K562 (cell line): ENCODE measurements at regions not wholly inside any gene's neighbourhood (a gene's known extent, or its start where the extent isn't known, plus 50 kb on each side); places are given as distances from the start of the nearest gene placed in this dataset.

Source experiments
- ATAC-seq: fragments of 200-7000 bp; cut with Tn5 transposase; 3 replicates; pipeline ENCODE4 v1.9.1; 2020; ENCODE audit warnings: moderate library complexity
- BruUV-seq: library from RNA; stranded (reverse); fragments of 400-500 nt; replicated peaks from 2 replicates; lab custom pipeline; 2021; lab: Mats Ljungman, UMichigan
- CTCF ChIA-PET: fragments of 300-600 bp; formaldehyde crosslinking; extraction: SDS; loops from one replicate; lab custom pipeline; 2021; ENCODE audit warnings: low intra/inter-chr PET ratio; lab: Yijun Ruan, JAX
- POLR2A ChIA-PET: fragments of 300-600, 350-650 bp; sonication (Branson Sonifier 250); formaldehyde crosslinking; extraction: SDS; loops from one replicate; lab custom pipeline; 2021; ENCODE audit warnings: antibody characterized with exemption, inconsistent platforms; lab: Yijun Ruan, JAX
- DNase-seq, 4 experiments: peaks; one replicate each; pipeline versions ENCODE4 v3.0.0 to v3.0.0-alpha.2; 2011 to 2018; ENCODE audit warnings: low spot score in 3 of 4, mixed read lengths in 3 of 4; ENCODE audit errors: extremely low read depth in 1 of 4
- FAIRE-seq: peaks from 2 replicates; lab custom pipeline; 2011; peaks lifted over from hg19 to GRCh38; lab: Jason Lieb, UNC
- H2AFZ ChIP-seq: 2 replicates; pipeline ENCODE4 v1.6.0; 2011; ENCODE audit warnings: low read depth, low read length, control low read depth, inconsistent platforms
- H3K27ac ChIP-seq: fragments of 200-600 bp; 3 replicates; pipeline ENCODE4 v1.8.0; 2011; ENCODE audit warnings: low read depth, mild to moderate bottlenecking, control low read depth, inconsistent platforms, low read length, moderate library complexity, mixed read lengths; ENCODE audit errors: extremely low read depth
- H3K27me3 ChIP-seq, 2 experiments: fragments of 300-600 bp in 1 of 2; 2 replicates in 1 of 2; 3 replicates in 1 of 2; pipeline versions ENCODE4 v1.6.0 to v1.8.0; 2011; ENCODE audit warnings: inconsistent platforms in 2 of 2, low read length in 2 of 2, mild to moderate bottlenecking in 1 of 2, mixed read lengths in 1 of 2, moderate library complexity in 1 of 2; ENCODE audit not compliant: control insufficient read depth in 2 of 2, insufficient read depth in 2 of 2
- H3K36me3 ChIP-seq: fragments of 300-600 bp; 3 replicates; pipeline ENCODE4 v1.8.0; 2011; ENCODE audit warnings: mild to moderate bottlenecking, low read length, inconsistent platforms; ENCODE audit not compliant: control insufficient read depth, insufficient read depth
- H3K4me1 ChIP-seq, 2 experiments: fragments of 200-600 bp in 1 of 2; replicated peaks in 1 of 2; 2 replicates in 1 of 2; 3 replicates in 1 of 2; pipeline versions ENCODE4 v1.5.1 to v1.8.0; 2011; ENCODE audit warnings: inconsistent platforms in 2 of 2, low read length in 2 of 2, mild to moderate bottlenecking in 1 of 2, mixed read lengths in 1 of 2, moderate library complexity in 1 of 2; ENCODE audit not compliant: control insufficient read depth in 2 of 2, insufficient read depth in 2 of 2
- H3K4me2 ChIP-seq: 2 replicates; pipeline ENCODE4 v1.6.1; 2011; ENCODE audit warnings: low read length, control low read depth, inconsistent platforms, mixed read lengths; ENCODE audit not compliant: insufficient read depth
- H3K4me3 ChIP-seq: fragments of 200-600 bp; sonication (generic), shearing (Covaris generic); 2 replicates; pipeline ENCODE4 v1.5.1; 2016; ENCODE audit warnings: control low read depth, inconsistent platforms
- H3K79me2 ChIP-seq: fragments of 200-600 bp; 3 replicates; pipeline ENCODE4 v1.8.0; 2011; ENCODE audit warnings: low read length, inconsistent platforms; ENCODE audit not compliant: control insufficient read depth, insufficient read depth
- H3K9ac ChIP-seq, 2 experiments: 2 replicates each; pipeline versions ENCODE4 v1.6.0 to v1.6.1; 2011; ENCODE audit warnings: low read depth in 2 of 2, low read length in 2 of 2, control low read depth in 1 of 2, inconsistent platforms in 1 of 2, mild to moderate bottlenecking in 1 of 2, mixed read lengths in 1 of 2; ENCODE audit not compliant: insufficient read depth in 1 of 2
- H3K9me1 ChIP-seq: one replicate; pipeline ENCODE4 v1.6.0; 2011; ENCODE audit warnings: inconsistent platforms, mild to moderate bottlenecking, low read length, moderate library complexity; ENCODE audit not compliant: control insufficient read depth, insufficient read depth
- H3K9me3 ChIP-seq: replicated peaks from 2 replicates; pipeline ENCODE4 v1.5.1; 2011; ENCODE audit warnings: low read depth, low read length, inconsistent platforms; ENCODE audit not compliant: control insufficient read depth, insufficient read depth
- H4K20me1 ChIP-seq: replicated peaks from 2 replicates; pipeline ENCODE4 v1.6.1; 2011; ENCODE audit warnings: low read length, inconsistent platforms, mixed read lengths; ENCODE audit not compliant: control insufficient read depth, insufficient read depth
- BACH1 ChIP-seq: fragments of 200-800 bp; sonication (Bioruptor generic); IDR thresholded peaks from 2 replicates; pipeline ENCODE4 v1.6.1; 2016; ENCODE audit warnings: missing genetic modification characterization, missing compliant biosample characterization
- IFI16 ChIP-seq: fragments of 250-450 bp; sonication (Bioruptor Pico); IDR thresholded peaks from 2 replicates; pipeline ENCODE4 v2.1.2; 2022; ENCODE audit warnings: mild to moderate bottlenecking, inconsistent platforms
- JUN ChIP-seq, 2 experiments: sonication (generic) in 1 of 2; formaldehyde crosslinking in 1 of 2; IDR thresholded peaks; 2 replicates each; pipeline versions ENCODE4 v1.6.1 to v1.8.0; 2012 to 2022; ENCODE audit warnings: borderline replicate concordance in 2 of 2, mild to moderate bottlenecking in 2 of 2, improper control_type of control experiment in 1 of 2, low read depth in 1 of 2, low read length in 1 of 2, missing genetic modification reagents in 1 of 2
- MEIS2 ChIP-seq: fragments of 450-650 bp; IDR thresholded peaks from 2 replicates; pipeline ENCODE4 v1.6.1; 2014; ENCODE audit warnings: mild to moderate bottlenecking; ENCODE audit not compliant: partially characterized antibody
- NEUROD1 ChIP-seq: fragments of 150-350 bp; IDR thresholded peaks from 2 replicates; pipeline ENCODE4 v1.6.1; 2014; ENCODE audit warnings: borderline replicate concordance, low read length, low read depth; ENCODE audit not compliant: partially characterized antibody
- TBP ChIP-seq: optimal IDR thresholded peaks from 2 replicates; pipeline ENCODE3; 2011; ENCODE audit warnings: low read depth, low read length, improper control_type of control experiment
- TCF7L2 ChIP-seq: fragments of 150-350 bp; IDR thresholded peaks from 2 replicates; pipeline ENCODE4 v1.6.1; 2016; ENCODE audit warnings: low read depth, mild to moderate bottlenecking, low read length, moderate library complexity
- TSHZ1 ChIP-seq: fragments of 250-450 bp; sonication (Bioruptor Pico); IDR thresholded peaks from 2 replicates; pipeline ENCODE4 v1.4.0; 2020; ENCODE audit warnings: mild to moderate bottlenecking, moderate library complexity
- ZNF668 ChIP-seq: fragments of 250-450 bp; sonication (Bioruptor Pico); IDR thresholded peaks from 2 replicates; pipeline ENCODE4 v1.8.0; 2022; ENCODE audit warnings: mild to moderate bottlenecking, inconsistent platforms
- WGBS: fragments of 100-300 bp; shearing (Covaris generic); methylation state at CpG from one replicate; pipeline ENCODE4 v1.1.6; 2016; ENCODE audit warnings: low coverage, mixed read lengths; ENCODE audit not compliant: insufficient coverage; ENCODE audit errors: missing lambda C conversion rate; 5-methylcytosine and 5-hydroxymethylcytosine counted together
- in situ Hi-C: fragments of 300-500 bp; cut with MboI; formaldehyde crosslinking; loops from 4 replicates; pipeline ENCODE4 v1.15.0; 2018; ENCODE audit warnings: inconsistent platforms, mixed read lengths
- intact Hi-C: fragments of 100-400 bp; cut with micrococcal nuclease; formaldehyde crosslinking; loops from 2 replicates; pipeline ENCODE4 v1.14.2; 2022
- TF ChIP-seq, protein P1 (sequence below): sonication (generic); formaldehyde crosslinking; IDR thresholded peaks from 2 replicates; pipeline ENCODE4 v1.8.1; 2022; ENCODE audit warnings: missing genetic modification reagents

DNA sequence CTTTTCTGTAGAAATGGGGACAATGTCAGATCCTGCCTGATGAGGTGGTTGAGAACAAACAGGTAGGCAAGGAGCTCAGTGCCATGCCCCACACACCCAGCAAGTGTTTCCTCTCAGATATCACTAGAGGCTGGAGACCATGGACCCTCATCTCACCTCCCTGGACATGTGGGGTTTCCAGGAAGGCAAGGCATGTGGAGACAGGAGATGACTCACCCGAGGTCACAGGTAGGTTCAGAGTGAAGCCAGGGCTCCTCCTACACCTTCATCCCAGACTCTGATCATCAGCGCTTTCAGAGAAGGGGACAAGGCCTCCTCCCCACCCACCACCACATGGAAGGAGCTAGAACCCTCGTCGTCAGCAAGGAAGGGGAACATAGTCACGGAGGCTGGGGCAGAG lies 69.2 kb downstream of the MATN1 start:
- no peak overlapping the region for H3K27ac ChIP-seq
- ChIA-PET POLR2A (interaction anchor here (0.6 to 0.8 kb wide), 2 partner anchors 29 to 414 kb away, joined by 3 to 4 read pairs; no protein-coding TSS in a partner anchor), CTCF (no interaction called here)
- ATAC-seq (no peak), FAIRE-seq (no peak), DNase-seq (no peak)
- H3K4me2 ChIP-seq = no peak overlapping the region
- no TSS peak for BruUV-seq
- peaks cover 10 to 48% of the 10 kb centered on the region in 2 experiments; a peak in 4 of 5 replicates for H3K27me3 ChIP-seq
- H3K79me2 ChIP-seq = no peaks in the 10 kb centered on the region
- WGBS = 2% methylated on average over 5 of the region's 5 CpGs
- H3K36me3 ChIP-seq = no peaks in the 10 kb centered on the region
- H2AFZ ChIP-seq = no peak overlapping the region
- in situ Hi-C loops = no loop called here
- TF ChIP-seq TBP = no peak
- no peak for TF ChIP-seq IFI16 (CRISPR knock-in tag)
- TF ChIP-seq BACH1 (tag) = no peak
- TF ChIP-seq JUN (IDR thresholded peaks at IDR 0.05; ENCODE audit: borderline replicate concordance, low read depth, low read length) = no peak
- TF ChIP-seq JUN (CRISPR knock-in tag; IDR thresholded peaks at IDR 0.05; ENCODE audit: borderline replicate concordance) = no peak
- H3K4me1 ChIP-seq = peaks cover 0 to 10% of the 10 kb centered on the region in 2 experiments; a peak in 1 of 5 replicates
- intact Hi-C loops = no loop called here
- H3K9ac ChIP-seq = no peak overlapping the region
- H3K4me3 ChIP-seq = no peak overlapping the region
- H3K9me1 ChIP-seq = peaks cover 7% of the 10 kb centered on the region
- peaks cover 4% of the 10 kb centered on the region; the same call in 1 of the 2 replicates for H4K20me1 ChIP-seq
- no peaks in the 10 kb centered on the region for H3K9me3 ChIP-seq

GRCh38 chr1:30652152-30652841 lies 71.1 kb downstream of the MATN1 start:
- Histone ChIP-seq H3K4me2 (no peak overlapping the region), H3K4me3 (no peak overlapping the region), H3K9me1 (peaks cover 7% of the 10 kb centered on the region), H2AFZ (no peak overlapping the region), H3K79me2 (no peaks in the 10 kb centered on the region), H3K27me3 (peaks cover 8 to 34% of the 10 kb centered on the region in 2 experiments; a peak in 4 of 5 replicates), H3K4me1 (peaks cover 0 to 3% of the 10 kb centered on the region in 2 experiments; a peak in 1 of 5 replicates), H3K27ac (no peak overlapping the region), H4K20me1 (peaks cover 4% of the 10 kb centered on the region; the same call in 1 of the 2 replicates), H3K9ac (no peak overlapping the region), H3K9me3 (no peaks in the 10 kb centered on the region), H3K36me3 (no peaks in the 10 kb centered on the region)
- ChIA-PET POLR2A (no interaction called here), CTCF (interaction anchor here (0.6 kb wide), 1 partner anchor 93 kb away, joined by 3 read pairs; no protein-coding TSS in a partner anchor)
- WGBS = 0% methylated on average over 4 of the region's 4 CpGs
- no TSS peak for BruUV-seq
- DNase-seq (no peak), FAIRE-seq (no peak), ATAC-seq (no peak)
- intact Hi-C loops = no loop called here
- in situ Hi-C loops = no loop called here
- TF ChIP-seq NEUROD1 = no peak
- TF ChIP-seq, protein P1, sequence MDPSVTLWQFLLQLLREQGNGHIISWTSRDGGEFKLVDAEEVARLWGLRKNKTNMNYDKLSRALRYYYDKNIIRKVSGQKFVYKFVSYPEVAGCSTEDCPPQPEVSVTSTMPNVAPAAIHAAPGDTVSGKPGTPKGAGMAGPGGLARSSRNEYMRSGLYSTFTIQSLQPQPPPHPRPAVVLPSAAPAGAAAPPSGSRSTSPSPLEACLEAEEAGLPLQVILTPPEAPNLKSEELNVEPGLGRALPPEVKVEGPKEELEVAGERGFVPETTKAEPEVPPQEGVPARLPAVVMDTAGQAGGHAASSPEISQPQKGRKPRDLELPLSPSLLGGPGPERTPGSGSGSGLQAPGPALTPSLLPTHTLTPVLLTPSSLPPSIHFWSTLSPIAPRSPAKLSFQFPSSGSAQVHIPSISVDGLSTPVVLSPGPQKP (CRISPR knock-in tag) = no peak
- no peak for TF ChIP-seq MEIS2
- no peak for TF ChIP-seq TSHZ1 (CRISPR knock-in tag)
- TF ChIP-seq TCF7L2 = no peak
- TF ChIP-seq ZNF668 (CRISPR knock-in tag) = no peak
